H9 (cell line): ENCODE measurements at regions not wholly inside any gene's neighbourhood (a gene's known extent, or its start where the extent isn't known, plus 50 kb on each side); places are given as distances from the start of the nearest gene placed in this dataset.

Source experiments
- DNase-seq: peaks from one replicate; pipeline ENCODE4 v3.0.0-alpha.2; 2017
- H2AFZ ChIP-seq: one replicate; pipeline ENCODE4 v1.6.1; 2013; ENCODE audit warnings: mild to moderate bottlenecking, low read length, control low read depth, moderate library complexity
- H2AK5ac ChIP-seq: 2 replicates; pipeline ENCODE4 v1.6.1; 2013; ENCODE audit warnings: low read length, control low read depth, mixed read lengths; ENCODE audit not compliant: insufficient read length
- H2BK120ac ChIP-seq: one replicate; pipeline ENCODE4 v1.6.1; 2013; ENCODE audit warnings: low read depth, mild to moderate bottlenecking, low read length, control low read depth, inconsistent platforms; ENCODE audit not compliant: poor library complexity, severe bottlenecking
- H2BK12ac ChIP-seq: 2 replicates; pipeline ENCODE4 v1.6.1; 2013; ENCODE audit warnings: low read length, control low read depth, mixed read lengths, low read depth; ENCODE audit not compliant: insufficient read length
- H2BK15ac ChIP-seq: 2 replicates; pipeline ENCODE4 v1.6.1; 2013; ENCODE audit warnings: low read depth, low read length, control low read depth
- H2BK20ac ChIP-seq: one replicate; pipeline ENCODE4 v1.6.1; 2013; ENCODE audit warnings: low read depth, mild to moderate bottlenecking, low read length, control low read depth, inconsistent platforms; ENCODE audit not compliant: poor library complexity, severe bottlenecking
- H2BK5ac ChIP-seq: 2 replicates; pipeline ENCODE4 v1.6.1; 2013; ENCODE audit warnings: low read length, control low read depth, mixed read lengths; ENCODE audit not compliant: insufficient read length
- H3K14ac ChIP-seq: 2 replicates; pipeline ENCODE4 v1.6.1; 2013; ENCODE audit warnings: low read length, control low read depth; ENCODE audit not compliant: insufficient read depth
- H3K18ac ChIP-seq: 2 replicates; pipeline ENCODE4 v1.6.1; 2013; ENCODE audit warnings: low read depth, mild to moderate bottlenecking, mixed read lengths, low read length, control low read depth; ENCODE audit not compliant: insufficient read length
- H3K23ac ChIP-seq: 2 replicates; pipeline ENCODE4 v1.6.1; 2013; ENCODE audit warnings: low read length, control low read depth, mixed read lengths, low read depth; ENCODE audit not compliant: insufficient read length
- H3K23me2 ChIP-seq: 2 replicates; pipeline ENCODE4 v1.6.1; 2013; ENCODE audit warnings: low read depth, mild to moderate bottlenecking, mixed read lengths, low read length, control low read depth; ENCODE audit not compliant: insufficient read length, poor library complexity, severe bottlenecking
- H3K27ac ChIP-seq: 2 replicates; pipeline ENCODE4 v1.5.1; 2013; ENCODE audit warnings: low read length, control low read depth, mixed read lengths, low read depth; ENCODE audit not compliant: insufficient read length
- H3K27me3 ChIP-seq: 2 replicates; pipeline ENCODE4 v1.6.1; 2013; ENCODE audit warnings: low read length, control low read depth, inconsistent platforms; ENCODE audit not compliant: insufficient read depth
- H3K4ac ChIP-seq: 2 replicates; pipeline ENCODE4 v1.6.1; 2013; ENCODE audit warnings: low read depth, mild to moderate bottlenecking, control low read depth, inconsistent platforms, low read length, moderate library complexity
- H3K4me1 ChIP-seq: 2 replicates; pipeline ENCODE4 v1.6.1; 2013; ENCODE audit warnings: low read length, control low read depth, inconsistent platforms; ENCODE audit not compliant: insufficient read depth
- H3K4me2 ChIP-seq: 2 replicates; pipeline ENCODE4 v1.6.1; 2013; ENCODE audit warnings: low read length, control low read depth, mixed read lengths; ENCODE audit not compliant: insufficient read length, insufficient read depth
- H3K56ac ChIP-seq: 2 replicates; pipeline ENCODE4 v1.6.1; 2013; ENCODE audit warnings: low read depth, mild to moderate bottlenecking, mixed read lengths, low read length, control low read depth; ENCODE audit not compliant: insufficient read length
- H3K79me1 ChIP-seq: 2 replicates; pipeline ENCODE4 v1.6.1; 2013; ENCODE audit warnings: low read depth, mild to moderate bottlenecking, moderate library complexity, low read length, control low read depth, inconsistent platforms; ENCODE audit not compliant: insufficient read depth, poor library complexity, severe bottlenecking
- H3K79me2 ChIP-seq: 2 replicates; pipeline ENCODE4 v1.6.1; 2013; ENCODE audit warnings: low read length, control low read depth, inconsistent platforms; ENCODE audit not compliant: insufficient read depth
- H3K9ac ChIP-seq: 2 replicates; pipeline ENCODE4 v1.6.1; 2013; ENCODE audit warnings: low read length, control low read depth, mixed read lengths; ENCODE audit not compliant: insufficient read length; ENCODE audit errors: extremely low read depth
- H3K9me3 ChIP-seq: one replicate; pipeline ENCODE4 v1.6.1; 2013; ENCODE audit warnings: low read depth, low read length, inconsistent platforms; ENCODE audit not compliant: control insufficient read depth
- H3T11ph ChIP-seq: one replicate; pipeline ENCODE4 v1.6.1; 2013; ENCODE audit warnings: mild to moderate bottlenecking, low read length, control low read depth, inconsistent platforms
- H4K20me1 ChIP-seq: one replicate; pipeline ENCODE4 v1.6.1; 2013; ENCODE audit not compliant: control insufficient read depth, insufficient read length, insufficient read depth
- H4K5ac ChIP-seq: 2 replicates; pipeline ENCODE4 v1.6.1; 2013; ENCODE audit warnings: low read depth, mild to moderate bottlenecking, mixed read lengths, low read length, control low read depth; ENCODE audit not compliant: insufficient read length
- H4K8ac ChIP-seq: replicated peaks from 2 replicates; pipeline ENCODE4 v1.6.1; 2013; ENCODE audit warnings: low read length, control low read depth, mixed read lengths, low read depth; ENCODE audit not compliant: insufficient read length
- H4K91ac ChIP-seq: 2 replicates; pipeline ENCODE4 v1.6.1; 2013; ENCODE audit warnings: low read depth, mild to moderate bottlenecking, moderate library complexity, mixed read lengths, low read length, control low read depth; ENCODE audit not compliant: insufficient read length
- H3K27ac Mint-ChIP-seq, 3 experiments: 2 replicates in 2 of 3; 3 replicates in 1 of 3; pipeline ENCODE4 v1.8.0; 2020 to 2021; ENCODE audit warnings: mixed read lengths in 3 of 3, mild to moderate bottlenecking in 1 of 3, moderate library complexity in 1 of 3
- H3K27me3 Mint-ChIP-seq: 2 replicates; pipeline ENCODE4 v1.8.0; 2021; ENCODE audit warnings: low read depth, mild to moderate bottlenecking, moderate library complexity, mixed read lengths
- H3K36me3 Mint-ChIP-seq, 3 experiments: 2 replicates in 2 of 3; 3 replicates in 1 of 3; pipeline ENCODE4 v1.8.0; 2020 to 2021; ENCODE audit warnings: low read depth in 3 of 3, mixed read lengths in 3 of 3; ENCODE audit not compliant: insufficient read depth in 1 of 3
- H3K4me1 Mint-ChIP-seq, 2 experiments: 2 replicates each; pipeline ENCODE4 v1.8.0; 2020; ENCODE audit warnings: mixed read lengths in 2 of 2
- H3K4me3 Mint-ChIP-seq, 2 experiments: 2 replicates in 1 of 2; 3 replicates in 1 of 2; pipeline ENCODE4 v1.8.0; 2020 to 2021; ENCODE audit warnings: mild to moderate bottlenecking in 2 of 2, mixed read lengths in 2 of 2, moderate library complexity in 1 of 2
- H3K9me3 Mint-ChIP-seq, 2 experiments: 2 replicates in 1 of 2; 3 replicates in 1 of 2; pipeline ENCODE4 v1.8.0; 2020; ENCODE audit warnings: mild to moderate bottlenecking in 2 of 2, mixed read lengths in 2 of 2, moderate library complexity in 1 of 2
- CTCF ChIP-seq: fragments of 200-600 bp; sonication (generic); conservative IDR thresholded peaks from 3 replicates; pipeline ENCODE4 v1.8.0; 2021; ENCODE audit warnings: antibody characterized with exemption, mild to moderate bottlenecking
- WGBS: extraction: QIAGEN DNeasy Blood & Tissue Kit; methylation state at CpG from one replicate; pipeline ENCODE4 v1.1.7; 2013; ENCODE audit warnings: missing lambda C conversion rate, low lambda C conversion rate, mixed read lengths; ENCODE audit not compliant: insufficient read length; ENCODE audit errors: extremely low coverage; 5-methylcytosine and 5-hydroxymethylcytosine counted together

GRCh38 chr1:209183195-209183594 is 400.3 kb upstream of the CAMK1G start:
- H2AFZ ChIP-seq = no peak overlapping the region
- no peak overlapping the region for H2BK20ac ChIP-seq
- DNase-seq = no peak
- peaks cover 11% of the 10 kb centered on the region for H3K9me3 ChIP-seq
- no peak overlapping the region for H4K5ac ChIP-seq
- H3K79me1 ChIP-seq = no peaks in the 10 kb centered on the region
- Mint-ChIP-seq H3K27me3 (no peaks in the 10 kb centered on the region; the same call in 1 of the 2 replicates), H3K4me3 (no peak overlapping the region), H3K4me1 (no peaks in the 10 kb centered on the region), H3K36me3 (peaks cover 15 to 35% (median 19%) of the 10 kb centered on the region in 3 experiments), H3K9me3 (peaks cover 36 to 47% of the 10 kb centered on the region in 2 experiments), H3K27ac (no peak overlapping the region)
- H3K23ac ChIP-seq = no peak overlapping the region
- no peak for TF ChIP-seq CTCF
- H2BK15ac ChIP-seq = no peak overlapping the region
- H3K14ac ChIP-seq = no peak overlapping the region
- no peak overlapping the region for H3K56ac ChIP-seq
- no peak overlapping the region for H3K27ac ChIP-seq
- no peak overlapping the region for H3K4me2 ChIP-seq
- H3K4ac ChIP-seq = no peak overlapping the region
- no peak overlapping the region for H3K9ac ChIP-seq
- H2BK12ac ChIP-seq = no peak overlapping the region
- H3T11ph ChIP-seq = no peak overlapping the region
- H4K8ac ChIP-seq = no peak overlapping the region
- no peak overlapping the region for H4K91ac ChIP-seq
- no peaks in the 10 kb centered on the region for H3K4me1 ChIP-seq
- no peak overlapping the region for H2BK5ac ChIP-seq
- H4K20me1 ChIP-seq = no peaks in the 10 kb centered on the region
- H2AK5ac ChIP-seq = no peak overlapping the region
- H3K23me2 ChIP-seq = no peaks in the 10 kb centered on the region
- no peaks in the 10 kb centered on the region for H3K27me3 ChIP-seq
- no CpG with 5 or more reads among the region's 1 CpG for WGBS
- no peak overlapping the region for H3K18ac ChIP-seq
- H3K79me2 ChIP-seq = no peaks in the 10 kb centered on the region
- H2BK120ac ChIP-seq = no peak overlapping the region
